DND-41 (cell line): ENCODE measurements at regions not wholly inside any gene's neighbourhood (a gene's known extent, or its start where the extent isn't known, plus 50 kb on each side); places are given as distances from the start of the nearest gene placed in this dataset.

Source experiments
- ATAC-seq: fragments of 200-7000 bp; cut with Tn5 transposase; 3 replicates; pipeline ENCODE4 v1.9.1; 2021; ENCODE audit warnings: low read depth; ENCODE audit not compliant: insufficient read depth
- DNase-seq: peaks from one replicate; pipeline ENCODE4 v3.0.0-alpha.2; 2020
- H2AFZ ChIP-seq: 2 replicates; pipeline ENCODE4 v1.6.0; 2012; ENCODE audit warnings: low read depth, low read length
- H3K27ac ChIP-seq: 2 replicates; pipeline ENCODE4 v1.5.1; 2012; ENCODE audit warnings: low read length, inconsistent platforms
- H3K27me3 ChIP-seq: fragments of 200-600 bp; sonication (generic); 2 replicates; pipeline ENCODE4 v1.6.0; 2012; ENCODE audit warnings: low read length, mild to moderate bottlenecking, inconsistent platforms; ENCODE audit not compliant: insufficient read depth, poor library complexity
- H3K36me3 ChIP-seq: 2 replicates; pipeline ENCODE4 v1.5.1; 2012; ENCODE audit warnings: low read length, inconsistent platforms; ENCODE audit not compliant: insufficient read depth
- H3K4me1 ChIP-seq: 2 replicates; pipeline ENCODE4 v1.5.1; 2012; ENCODE audit warnings: mild to moderate bottlenecking, low read length; ENCODE audit not compliant: insufficient read depth
- H3K4me2 ChIP-seq: 2 replicates; pipeline ENCODE4 v1.6.0; 2012; ENCODE audit warnings: mild to moderate bottlenecking, moderate library complexity, low read length, inconsistent platforms; ENCODE audit not compliant: insufficient read depth
- H3K4me3 ChIP-seq, 2 experiments: fragments of 200-600 bp in 1 of 2; shearing (Covaris generic) in 1 of 2; 2 replicates each; pipeline ENCODE4 v1.5.1; 2012 to 2016; ENCODE audit warnings: inconsistent platforms in 2 of 2, low read length in 2 of 2, mild to moderate bottlenecking in 2 of 2, low read depth in 1 of 2, moderate library complexity in 1 of 2
- H3K79me2 ChIP-seq: 2 replicates; pipeline ENCODE4 v1.6.0; 2012; ENCODE audit warnings: low read length, inconsistent platforms; ENCODE audit not compliant: insufficient read depth
- H3K9ac ChIP-seq: 2 replicates; pipeline ENCODE4 v1.6.0; 2012; ENCODE audit warnings: low read depth, mild to moderate bottlenecking, inconsistent platforms, low read length, moderate library complexity
- H3K9me3 ChIP-seq: 2 replicates; pipeline ENCODE4 v1.5.1; 2012; ENCODE audit warnings: low read length, moderate library complexity, mild to moderate bottlenecking, inconsistent platforms; ENCODE audit not compliant: insufficient read depth, severe bottlenecking
- H4K20me1 ChIP-seq: 2 replicates; pipeline ENCODE4 v1.6.0; 2012; ENCODE audit warnings: low read length; ENCODE audit not compliant: insufficient read depth
- CTCF ChIP-seq: IDR thresholded peaks from 2 replicates; pipeline ENCODE4 v1.5.1; 2012; ENCODE audit warnings: borderline replicate concordance, low read length, moderate library complexity, mild to moderate bottlenecking; ENCODE audit not compliant: poor library complexity, severe bottlenecking; ENCODE audit errors: extremely low read depth
- EZH2 ChIP-seq: IDR thresholded peaks from 3 replicates; pipeline ENCODE4 v1.6.1; 2012; ENCODE audit warnings: borderline replicate concordance, low read depth, mild to moderate bottlenecking, moderate library complexity, low read length, inconsistent platforms; ENCODE audit not compliant: severe bottlenecking

- peaks cover 18% of the 10 kb centered on the region for H3K9me3 ChIP-seq
- no peak overlapping the region for H2AFZ ChIP-seq
- no peak for DNase-seq
- H3K9ac ChIP-seq, result no peak overlapping the region
- no peaks in the 10 kb centered on the region for H4K20me1 ChIP-seq
- ATAC-seq, result no peak
- H3K4me1 ChIP-seq, result no peaks in the 10 kb centered on the region
- H3K27me3 ChIP-seq, result no peaks in the 10 kb centered on the region
- no peak overlapping the region for H3K4me2 ChIP-seq
- no peaks in the 10 kb centered on the region for H3K79me2 ChIP-seq
- no peaks in the 10 kb centered on the region for H3K36me3 ChIP-seq
- H3K27ac ChIP-seq, result no peak overlapping the region
- TF ChIP-seq CTCF, result no peak
- no peak for TF ChIP-seq EZH2
- H3K4me3 ChIP-seq, result no peak overlapping the region
Measured at GRCh38 chr5:105462377-105462776, 1899.8 kb upstream of the NUDT12 start.

GRCh38 chr5:105460721-105461120 is 1898.1 kb upstream of the NUDT12 start:
- no peak overlapping the region for H3K27ac ChIP-seq
- no peaks in the 10 kb centered on the region for H3K4me1 ChIP-seq
- no peaks in the 10 kb centered on the region for H4K20me1 ChIP-seq
- ATAC-seq, result no peak
- no peak overlapping the region for H3K4me3 ChIP-seq
- H3K9me3 ChIP-seq, result peaks cover 18% of the 10 kb centered on the region
- DNase-seq, result no peak
- H3K36me3 ChIP-seq, result no peaks in the 10 kb centered on the region
- H3K4me2 ChIP-seq, result no peak overlapping the region
- H3K27me3 ChIP-seq, result no peaks in the 10 kb centered on the region
- TF ChIP-seq CTCF, result no peak
- TF ChIP-seq EZH2, result no peak
- H3K79me2 ChIP-seq, result no peaks in the 10 kb centered on the region
- H3K9ac ChIP-seq, result no peak overlapping the region
- H2AFZ ChIP-seq, result no peak overlapping the region

- Histone ChIP-seq H3K79me2 (no peaks in the 10 kb centered on the region), H3K9me3 (no peaks in the 10 kb centered on the region), H3K4me3 (no peak overlapping the region)
Measured at GRCh38 chr5:105453216-105453807, 1890.7 kb upstream of the NUDT12 start.

More at GRCh38 chr5:105453216-105453807, 1890.7 kb upstream of the NUDT12 start:
- H3K4me2 ChIP-seq, result no peak overlapping the region
- H3K4me1 ChIP-seq, result no peaks in the 10 kb centered on the region
- no peak overlapping the region for H3K9ac ChIP-seq
- H3K36me3 ChIP-seq, result no peaks in the 10 kb centered on the region
- ATAC-seq (no peak), DNase-seq (no peak)
- TF ChIP-seq EZH2 (no peak), CTCF (no peak)
- no peaks in the 10 kb centered on the region for H3K27me3 ChIP-seq
- no peak overlapping the region for H2AFZ ChIP-seq
- no peaks in the 10 kb centered on the region for H4K20me1 ChIP-seq
- no peak overlapping the region for H3K27ac ChIP-seq
